ENCODE measurements at regions not wholly inside any gene's neighbourhood (a gene's known extent, or its start where the extent isn't known, plus 50 kb on each side); places are given as distances from the start of the nearest gene placed in this dataset.
"Not testable (repeated sequence)": the region's sequence is repeated elsewhere in the genome, so short reads cannot be mapped to it uniquely, and the experiment has no call there.

GRCh38 chr12:78519422-78519821 lies 345.2 kb upstream of the SYT1 start:
- no peak for DNase-seq (ENCODE audit: low spot score)

GRCh38 chr12:78530100-78530765 lies 334.3 kb upstream of the SYT1 start:
- DNase-seq (ENCODE audit: low spot score) = peak; percentile 48

- DNase-seq (ENCODE audit: low spot score) = no peak
These were observed 332.6 kb upstream of the SYT1 start for GRCh38 chr12:78531831-78532458.

GRCh38 chr12:78534311-78534710 lies 330.3 kb upstream of the SYT1 start:
- DNase-seq (ENCODE audit: low spot score) = no peak

GRCh38 chr12:78540606-78541336 lies 323.8 kb upstream of the SYT1 start:
- DNase-seq (ENCODE audit: low spot score) = no peak

GRCh38 chr12:78550831-78551230 lies 313.7 kb upstream of the SYT1 start:
- no peak for DNase-seq (ENCODE audit: low spot score)

GRCh38 chr12:78555802-78556201 lies 308.8 kb upstream of the SYT1 start:
- DNase-seq (ENCODE audit: low spot score) = no peak

- DNase-seq (ENCODE audit: low spot score) = no peak
These were observed 307.9 kb upstream of the SYT1 start for GRCh38 chr12:78556651-78557050.

- no peak for DNase-seq (ENCODE audit: low spot score)
These were observed 305.2 kb upstream of the SYT1 start for GRCh38 chr12:78559416-78559815.

GRCh38 chr12:78559886-78560285 lies 304.7 kb upstream of the SYT1 start:
- no peak for DNase-seq (ENCODE audit: low spot score)

- DNase-seq (ENCODE audit: low spot score) = no peak
These were observed 303.9 kb upstream of the SYT1 start for GRCh38 chr12:78560633-78561032.

- DNase-seq (ENCODE audit: low spot score) = no peak
These were observed 302.0 kb upstream of the SYT1 start for GRCh38 chr12:78562368-78563205.

GRCh38 chr12:78563826-78564225 lies 300.7 kb upstream of the SYT1 start:
- DNase-seq (ENCODE audit: low spot score) = no peak

GRCh38 chr12:78566456-78566855 lies 298.1 kb upstream of the SYT1 start:
- DNase-seq (ENCODE audit: low spot score) = no peak

GRCh38 chr12:78568321-78569020 lies 296.1 kb upstream of the SYT1 start:
- DNase-seq (ENCODE audit: low spot score) = no peak

- no peak for DNase-seq (ENCODE audit: low spot score)
These were observed 292.6 kb upstream of the SYT1 start for GRCh38 chr12:78571953-78572352.

GRCh38 chr12:78575208-78575607 lies 289.4 kb upstream of the SYT1 start:
- not testable (repeated sequence) for DNase-seq (ENCODE audit: low spot score)

- DNase-seq (ENCODE audit: low spot score) = no peak
These were observed 284.7 kb upstream of the SYT1 start for GRCh38 chr12:78579846-78580245.

- DNase-seq (ENCODE audit: low spot score) = no peak
These were observed 284.3 kb upstream of the SYT1 start for GRCh38 chr12:78580296-78580695.

- no peak for DNase-seq (ENCODE audit: low spot score)
These were observed 279.9 kb upstream of the SYT1 start for GRCh38 chr12:78584695-78585094.

GRCh38 chr12:78585132-78585531 lies 279.4 kb upstream of the SYT1 start:
- no peak for DNase-seq (ENCODE audit: low spot score)

- no peak for DNase-seq (ENCODE audit: low spot score)
These were observed 277.8 kb upstream of the SYT1 start for GRCh38 chr12:78586790-78587189.
